ENCODE measurements at regions not wholly inside any gene's neighbourhood (a gene's known extent, or its start where the extent isn't known, plus 50 kb on each side); places are given as distances from the start of the nearest gene placed in this dataset.

- TF ChIP-seq CTCF (optimal IDR thresholded peaks at IDR 0.05 in 1 of 3, IDR thresholded peaks at IDR 0.05 in 1 of 3, conservative IDR thresholded peaks at IDR 0.05 in 1 of 3; ENCODE audit: extremely low read depth in 1 of 3, insufficient read depth in 2 of 3, low read length in 3 of 3), result no peak
- no peak for TF ChIP-seq EZH2 (IDR thresholded peaks at IDR 0.05; ENCODE audit: low read length)
Observed at GRCh38 chr12:42910656-42911055, 321.1 kb upstream of the PRICKLE1 start.

All from keratinocyte (primary cell).